ENCODE measurements at regions not wholly inside any gene's neighbourhood (a gene's known extent, or its start where the extent isn't known, plus 50 kb on each side); places are given as distances from the start of the nearest gene placed in this dataset.
A peak's percentile ranks its signal among the peaks of the same experiment; 100 is the strongest.
"Not testable (repeated sequence)": the region's sequence is repeated elsewhere in the genome, so short reads cannot be mapped to it uniquely, and the experiment has no call there.

- DNase-seq, result no peak
Observed at GRCh38 chr21:14677013-14677412, 130.9 kb upstream of the SAMSN1 start.

GRCh38 chr21:14675774-14676530, 129.8 kb upstream of the SAMSN1 start:
- DNase-seq, result peak; percentile 18

GRCh38 chr21:14673649-14674048, 127.5 kb upstream of the SAMSN1 start:
- DNase-seq, result no peak

GRCh38 chr21:14672466-14672865, 126.4 kb upstream of the SAMSN1 start:
- DNase-seq, result no peak

GRCh38 chr21:14670409-14670808, 124.3 kb upstream of the SAMSN1 start:
- DNase-seq, result no peak

- DNase-seq, result not testable (repeated sequence)
Observed at GRCh38 chr21:14669092-14669491, 123.0 kb upstream of the SAMSN1 start.

- no peak for DNase-seq
Observed at GRCh38 chr21:14657241-14658008, 111.3 kb upstream of the SAMSN1 start.

GRCh38 chr21:14646893-14647292, 100.8 kb upstream of the SAMSN1 start:
- no peak for DNase-seq

- no peak for DNase-seq
Observed at GRCh38 chr21:14645702-14646101, 99.6 kb upstream of the SAMSN1 start.

- no peak for DNase-seq
Observed at GRCh38 chr21:14632359-14632758, 86.2 kb upstream of the SAMSN1 start.

GRCh38 chr21:14630556-14631069, 84.5 kb upstream of the SAMSN1 start:
- DNase-seq, result no peak

- DNase-seq, result no peak
Observed at GRCh38 chr21:14629461-14629860, 83.3 kb upstream of the SAMSN1 start.

- DNase-seq, result not testable (repeated sequence)
Observed at GRCh38 chr21:14623079-14623478, 77.0 kb upstream of the SAMSN1 start.

- DNase-seq, result no peak
Observed at GRCh38 chr21:14620152-14620551, 74.0 kb upstream of the SAMSN1 start.

- no peak for DNase-seq
Observed at GRCh38 chr21:14617871-14618270, 71.8 kb upstream of the SAMSN1 start.

GRCh38 chr21:14617040-14617393, 70.9 kb upstream of the SAMSN1 start:
- DNase-seq, result no peak

- no peak for DNase-seq
Observed at GRCh38 chr21:14616380-14617039, 70.4 kb upstream of the SAMSN1 start.

GRCh38 chr21:14615359-14615974, 69.4 kb upstream of the SAMSN1 start:
- no peak for DNase-seq

GRCh38 chr21:14614287-14614686, 68.2 kb upstream of the SAMSN1 start:
- no peak for DNase-seq

- no peak for DNase-seq
Observed at GRCh38 chr21:14613486-14614224, 67.5 kb upstream of the SAMSN1 start.

GRCh38 chr21:14610119-14610518, 64.0 kb upstream of the SAMSN1 start:
- DNase-seq, result not testable (repeated sequence)

GRCh38 chr21:14609274-14609673, 63.2 kb upstream of the SAMSN1 start:
- DNase-seq, result no peak
